ENCODE measurements at regions not wholly inside any gene's neighbourhood (a gene's known extent, or its start where the extent isn't known, plus 50 kb on each side); places are given as distances from the start of the nearest gene placed in this dataset.

DNA sequence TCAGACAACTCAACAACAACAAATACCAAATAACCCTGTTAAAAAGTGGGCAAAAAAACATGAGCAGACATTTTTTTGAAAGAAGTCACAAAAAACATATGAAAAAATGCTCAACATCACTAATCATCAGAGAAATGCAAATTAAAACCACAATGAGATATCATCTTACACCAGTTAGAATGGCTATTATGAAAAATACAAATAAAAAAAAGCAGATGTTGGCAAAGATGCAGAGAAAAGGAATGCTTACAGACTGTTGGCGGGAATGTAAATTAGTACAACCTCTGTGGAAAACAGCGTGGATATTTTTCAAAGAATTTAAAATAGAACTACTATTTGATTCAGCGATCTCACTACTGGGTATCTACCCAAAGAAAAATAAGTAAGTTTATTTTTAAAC, 114.0 kb downstream of the SLC38A4 start:
- H3K4me1 ChIP-seq = no peaks in the 10 kb centered on the region
- H3K36me3 ChIP-seq (replicated peaks in 1 of 2; ENCODE audit: insufficient read depth in 1 of 2, low read depth in 2 of 2) = no peaks in the 10 kb centered on the region
- TF ChIP-seq, protein P1, sequence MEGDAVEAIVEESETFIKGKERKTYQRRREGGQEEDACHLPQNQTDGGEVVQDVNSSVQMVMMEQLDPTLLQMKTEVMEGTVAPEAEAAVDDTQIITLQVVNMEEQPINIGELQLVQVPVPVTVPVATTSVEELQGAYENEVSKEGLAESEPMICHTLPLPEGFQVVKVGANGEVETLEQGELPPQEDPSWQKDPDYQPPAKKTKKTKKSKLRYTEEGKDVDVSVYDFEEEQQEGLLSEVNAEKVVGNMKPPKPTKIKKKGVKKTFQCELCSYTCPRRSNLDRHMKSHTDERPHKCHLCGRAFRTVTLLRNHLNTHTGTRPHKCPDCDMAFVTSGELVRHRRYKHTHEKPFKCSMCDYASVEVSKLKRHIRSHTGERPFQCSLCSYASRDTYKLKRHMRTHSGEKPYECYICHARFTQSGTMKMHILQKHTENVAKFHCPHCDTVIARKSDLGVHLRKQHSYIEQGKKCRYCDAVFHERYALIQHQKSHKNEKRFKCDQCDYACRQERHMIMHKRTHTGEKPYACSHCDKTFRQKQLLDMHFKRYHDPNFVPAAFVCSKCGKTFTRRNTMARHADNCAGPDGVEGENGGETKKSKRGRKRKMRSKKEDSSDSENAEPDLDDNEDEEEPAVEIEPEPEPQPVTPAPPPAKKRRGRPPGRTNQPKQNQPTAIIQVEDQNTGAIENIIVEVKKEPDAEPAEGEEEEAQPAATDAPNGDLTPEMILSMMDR (IDR thresholded peaks at IDR 0.05) = no peak
- no peak for TF ChIP-seq POLR2A (IDR thresholded peaks at IDR 0.05)
- no peaks in the 10 kb centered on the region for H3K27me3 ChIP-seq
- no peaks in the 10 kb centered on the region for H3K9me3 ChIP-seq
- intact Hi-C loops (cut with DNase I) = no loop called here
- no peak overlapping the region for H3K4me3 ChIP-seq
- ATAC-seq (no peak), DNase-seq (no peak)
- H3K27ac ChIP-seq = no peak overlapping the region
- 72 to 75% methylated on average over 3 of the region's 3 CpGs for WGBS, 2 donors

DNA sequence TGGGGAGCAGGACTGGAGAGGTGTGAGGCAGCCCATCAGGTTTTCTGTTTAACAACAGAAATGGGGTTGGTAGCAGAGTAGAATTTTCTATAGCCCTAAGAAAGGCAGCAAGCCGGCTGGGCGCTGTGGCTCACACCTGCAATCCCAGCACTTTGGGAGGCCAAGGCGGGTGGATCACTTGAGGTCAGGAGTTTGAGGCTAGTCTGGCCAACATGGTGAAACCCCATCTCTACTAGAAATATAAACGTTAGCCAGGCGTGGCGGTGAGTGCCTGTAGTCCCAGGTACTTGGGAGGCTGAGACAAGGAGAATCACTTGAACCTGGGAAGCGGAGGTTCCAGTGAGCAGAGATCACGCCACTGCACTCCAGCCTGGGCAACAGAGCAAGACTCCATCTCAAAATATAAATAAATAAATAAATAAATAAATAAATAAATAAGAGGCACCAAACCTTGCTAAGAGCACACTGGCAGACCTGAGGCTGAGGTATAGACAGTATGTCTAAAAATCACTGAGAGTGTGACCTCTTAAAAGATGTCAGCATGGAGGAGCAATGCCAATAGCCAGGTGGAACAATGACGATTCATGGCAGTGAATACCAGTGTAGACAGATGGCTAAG, 115.6 kb downstream of the SLC38A4 start:
- no peaks in the 10 kb centered on the region for H3K36me3 ChIP-seq (replicated peaks in 1 of 2; ENCODE audit: insufficient read depth in 1 of 2, low read depth in 2 of 2)
- TF ChIP-seq POLR2A (IDR thresholded peaks at IDR 0.05) = no peak
- TF ChIP-seq, protein P1 (IDR thresholded peaks at IDR 0.05) = no peak
- no peak overlapping the region for H3K27ac ChIP-seq
- no peaks in the 10 kb centered on the region for H3K4me1 ChIP-seq
- no peak overlapping the region for H3K4me3 ChIP-seq
- ATAC-seq = no peak
- H3K9me3 ChIP-seq = no peaks in the 10 kb centered on the region
- 90 to 93% methylated on average over 8 to 9 of the region's 9 CpGs for WGBS, 2 donors
- no peaks in the 10 kb centered on the region for H3K27me3 ChIP-seq
- intact Hi-C loops (cut with DNase I) = no loop called here
- no peak for DNase-seq

DNA sequence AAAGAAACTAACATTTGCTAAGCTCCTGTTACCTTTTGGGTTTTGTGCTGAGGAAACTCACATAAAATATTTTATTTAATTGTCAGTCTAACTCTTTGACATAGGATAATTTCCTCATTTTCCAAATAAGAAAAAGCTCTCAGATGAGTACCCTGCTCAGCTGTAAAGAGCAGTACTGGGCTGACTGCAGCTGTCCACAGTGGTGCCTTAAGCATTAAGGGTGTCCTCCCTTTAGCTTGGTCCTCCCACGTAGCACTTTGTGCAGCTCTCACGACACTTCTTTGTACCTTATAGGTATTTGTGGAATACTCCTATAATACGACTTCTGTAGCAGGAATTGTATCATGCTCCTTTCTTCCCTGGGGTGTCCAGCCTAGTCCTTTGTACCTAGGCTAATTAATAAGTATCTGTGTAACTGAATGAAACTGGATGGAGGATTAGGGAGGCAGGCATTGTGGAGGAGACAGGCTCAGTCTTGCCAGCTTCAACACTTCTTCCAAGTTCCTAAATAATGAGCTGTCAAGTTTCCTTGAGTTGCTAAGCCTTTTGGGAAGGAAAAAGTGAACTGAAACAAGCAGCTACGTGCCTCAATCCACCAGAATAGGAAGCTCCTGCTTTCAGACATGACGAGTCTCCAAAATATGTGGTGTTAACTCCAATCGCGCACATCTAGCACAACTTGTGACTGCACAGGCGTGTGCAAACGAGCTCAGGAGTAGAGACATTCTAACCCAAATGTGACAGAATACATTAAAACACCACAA, 123.0 kb downstream of the SLC38A4 start:
- Histone ChIP-seq H3K4me1 (no peaks in the 10 kb centered on the region), H3K27me3 (no peaks in the 10 kb centered on the region), H3K36me3 (replicated peaks in 1 of 2; ENCODE audit: insufficient read depth in 1 of 2, low read depth in 2 of 2) (no peaks in the 10 kb centered on the region), H3K4me3 (no peak overlapping the region), H3K9me3 (peaks cover 0 to 5% (median 0%) of the 10 kb centered on the region in 3 donors), H3K27ac (no peak overlapping the region)
- no peak for DNase-seq
- ATAC-seq = no peak
- intact Hi-C loops (cut with DNase I) = no loop called here
- WGBS, 2 donors = 84 to 91% methylated on average over 9 of the region's 9 CpGs
- TF ChIP-seq POLR2A (IDR thresholded peaks at IDR 0.05) = no peak
- TF ChIP-seq, protein P1 (IDR thresholded peaks at IDR 0.05) = no peak

DNA sequence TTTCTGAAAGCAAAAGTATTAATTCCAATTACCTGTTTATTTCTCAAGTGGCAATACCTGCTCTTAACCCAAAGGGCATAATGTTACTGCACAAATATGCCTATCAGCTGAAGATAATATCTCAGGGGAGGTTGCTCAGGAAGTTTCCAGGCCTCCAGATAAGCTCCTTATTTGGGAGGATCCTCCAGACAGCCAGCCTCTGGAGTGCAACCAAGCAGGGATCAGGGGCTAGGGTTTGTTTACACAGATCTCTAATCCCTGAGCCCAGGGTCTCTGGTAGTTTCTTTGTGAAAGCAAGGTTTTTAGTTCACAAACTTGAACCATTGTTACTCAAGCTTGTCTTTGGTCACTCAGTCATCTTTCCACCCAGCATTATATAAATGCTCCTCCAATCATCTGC, 124.4 kb downstream of the SLC38A4 start:
- Histone ChIP-seq H3K27me3 (no peaks in the 10 kb centered on the region), H3K4me3 (no peak overlapping the region), H3K36me3 (replicated peaks in 1 of 2; ENCODE audit: insufficient read depth in 1 of 2, low read depth in 2 of 2) (no peaks in the 10 kb centered on the region), H3K4me1 (no peaks in the 10 kb centered on the region), H3K27ac (no peak overlapping the region), H3K9me3 (peaks cover 0 to 5% (median 0%) of the 10 kb centered on the region in 3 donors)
- no peak for TF ChIP-seq POLR2A (IDR thresholded peaks at IDR 0.05)
- TF ChIP-seq, protein P1 (IDR thresholded peaks at IDR 0.05) = no peak
- no peak for ATAC-seq
- intact Hi-C loops (cut with DNase I) = no loop called here
- DNase-seq = no peak

DNA sequence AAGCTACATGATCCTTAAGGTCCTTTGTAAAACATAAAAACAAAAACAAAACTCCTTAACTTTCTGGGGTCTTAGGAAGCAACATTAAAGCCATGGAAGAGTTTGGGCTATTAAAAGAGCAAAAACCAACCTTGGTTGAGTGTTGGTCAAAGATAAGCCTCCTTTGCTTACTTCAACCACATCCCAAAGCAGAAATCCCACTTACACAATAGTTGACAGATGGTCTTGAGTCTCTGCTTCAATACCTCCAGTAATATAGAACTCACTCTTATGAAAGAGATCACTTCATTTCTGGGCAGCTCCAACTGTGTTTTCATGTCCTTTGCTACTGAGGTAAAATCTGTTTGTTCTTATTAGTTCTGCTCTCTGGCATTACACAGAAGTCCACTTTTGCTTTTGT, 125.8 kb downstream of the SLC38A4 start:
- ATAC-seq (no peak), DNase-seq (no peak)
- no peaks in the 10 kb centered on the region for H3K27me3 ChIP-seq
- no peaks in the 10 kb centered on the region for H3K4me1 ChIP-seq
- TF ChIP-seq, protein P1 (IDR thresholded peaks at IDR 0.05) = no peak
- no peak for TF ChIP-seq POLR2A (IDR thresholded peaks at IDR 0.05)
- H3K36me3 ChIP-seq (replicated peaks in 1 of 2; ENCODE audit: insufficient read depth in 1 of 2, low read depth in 2 of 2) = no peaks in the 10 kb centered on the region
- intact Hi-C loops (cut with DNase I) = no loop called here
- H3K9me3 ChIP-seq = peaks cover 0 to 5% (median 0%) of the 10 kb centered on the region in 3 donors
- no peak overlapping the region for H3K4me3 ChIP-seq
- H3K27ac ChIP-seq = no peak overlapping the region

All from body of pancreas (tissue), 4 donors.